ENCODE measurements at regions not wholly inside any gene's neighbourhood (a gene's known extent, or its start where the extent isn't known, plus 50 kb on each side); places are given as distances from the start of the nearest gene placed in this dataset.

- DNase-seq (ENCODE audit: low spot score) (no peak), ATAC-seq (no peak)
- peaks cover 2% of the 10 kb centered on the region; the same call in 1 of the 3 replicates for H3K9me3 Mint-ChIP-seq
- Histone ChIP-seq H3K4me3 (no peak overlapping the region), H4K20me1 (replicated peaks; ENCODE audit: insufficient read depth) (no peaks in the 10 kb centered on the region), H3K79me2 (replicated peaks; ENCODE audit: insufficient read depth) (no peaks in the 10 kb centered on the region), H3K9me2 (ENCODE audit: insufficient read depth) (peaks cover 12% of the 10 kb centered on the region; the same call in 1 of the 2 replicates), H3K4me1 (ENCODE audit: insufficient read depth) (peaks cover 12% of the 10 kb centered on the region), H2AFZ (no peak overlapping the region), H3K27me3 (ENCODE audit: insufficient read depth) (no peaks in the 10 kb centered on the region), H3K27ac (ENCODE audit: low read depth) (no peak overlapping the region), H3K4me2 (no peak overlapping the region), H3F3A (replicated peaks; ENCODE audit: low read depth) (no peaks in the 10 kb centered on the region), H3K36me3 (ENCODE audit: insufficient read depth) (no peaks in the 10 kb centered on the region; the same call in 1 of the 2 replicates)
- H3K27ac Mint-ChIP-seq, result no peak overlapping the region
- H3K4me3 Mint-ChIP-seq, result no peak overlapping the region
- H3K27me3 Mint-ChIP-seq (ENCODE audit: insufficient read depth, low read depth, poor library complexity), result peaks cover 7% of the 10 kb centered on the region
- no peaks in the 10 kb centered on the region for H3K36me3 Mint-ChIP-seq (ENCODE audit: low read depth)
- TF ChIP-seq JUNB (IDR thresholded peaks at IDR 0.05; ENCODE audit: unreplicated experiment), result no peak
- no peak for TF ChIP-seq EZH2 (IDR thresholded peaks at IDR 0.05; ENCODE audit: low read depth, unreplicated experiment)
- no peak for TF ChIP-seq ZNF462 (CRISPR knock-in tag; IDR thresholded peaks at IDR 0.05)
- TF ChIP-seq CTCF (conservative IDR thresholded peaks at IDR 0.05; ENCODE audit: low read depth in 2 of 2), result no peak
- TF ChIP-seq POLR2AphosphoS5 (IDR thresholded peaks at IDR 0.05; ENCODE audit: low read depth), result no peak
- no peak for TF ChIP-seq ZNF114 (CRISPR knock-in tag; IDR thresholded peaks at IDR 0.05)
- TF ChIP-seq EZH2phosphoT487 (IDR thresholded peaks at IDR 0.05; ENCODE audit: unreplicated experiment), result no peak
- no peak for TF ChIP-seq REST (IDR thresholded peaks at IDR 0.05; ENCODE audit: unreplicated experiment)
- TF ChIP-seq STAT1 (IDR thresholded peaks at IDR 0.05; ENCODE audit: unreplicated experiment), result no peak
- TF ChIP-seq ZNF331 (CRISPR knock-in tag; IDR thresholded peaks at IDR 0.05; ENCODE audit: low read depth), result no peak
- no peak for TF ChIP-seq ETS1 (IDR thresholded peaks at IDR 0.05)
- TF ChIP-seq NANOG (IDR thresholded peaks at IDR 0.05; ENCODE audit: borderline replicate concordance), result no peak
- H3K4me1 Mint-ChIP-seq, result peaks cover 22% of the 10 kb centered on the region
These were observed 419.5 kb downstream of the CD83 start for GRCh38 chr6:14537030-14537429.
